ENCODE measurements at regions not wholly inside any gene's neighbourhood (a gene's known extent, or its start where the extent isn't known, plus 50 kb on each side); places are given as distances from the start of the nearest gene placed in this dataset.

- peak; percentile 58 for DNase-seq (ENCODE audit: low read depth)
These were observed 555.3 kb downstream of the NUF2 start for GRCh38 chr1:163877016-163877415.

- no peak for DNase-seq (ENCODE audit: low read depth)
These were observed 563.8 kb downstream of the NUF2 start for GRCh38 chr1:163885510-163885909.

- no peak for DNase-seq (ENCODE audit: low read depth)
These were observed 574.2 kb downstream of the NUF2 start for GRCh38 chr1:163896001-163896400.

DNA sequence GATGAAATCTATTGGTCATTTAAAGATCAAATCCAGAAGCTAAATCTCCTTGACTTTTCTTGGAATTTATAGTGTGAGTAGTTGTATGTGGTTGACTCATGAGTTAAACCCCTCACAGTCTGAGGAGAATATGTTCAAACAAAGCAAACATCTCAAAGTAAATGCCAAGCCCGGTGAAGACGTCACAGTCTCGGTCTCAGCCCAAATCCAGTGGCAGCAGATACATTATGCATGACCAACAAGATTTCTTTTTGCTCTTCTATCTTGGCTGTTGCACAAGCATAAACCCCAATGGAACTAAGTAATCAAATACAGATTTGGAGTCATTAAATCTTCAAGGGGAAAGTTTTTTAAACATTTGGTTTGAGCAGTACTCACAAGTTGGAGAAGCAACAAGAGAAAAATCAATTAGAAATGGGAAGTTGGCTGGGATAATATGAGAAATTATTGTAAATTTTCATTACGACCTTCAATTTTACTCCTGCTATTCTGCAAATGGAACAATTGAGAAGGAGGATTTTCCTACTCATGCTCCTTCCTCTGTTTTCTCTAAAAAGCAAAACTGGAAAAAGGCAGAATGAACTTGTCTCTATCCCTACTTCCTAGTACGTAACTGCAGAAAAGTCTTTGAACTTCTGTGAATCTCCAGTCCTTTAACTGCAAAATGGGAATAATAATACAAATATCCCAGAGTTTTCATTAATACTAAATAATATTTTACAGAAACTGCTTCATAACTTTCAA, 575.8 kb downstream of the NUF2 start:
- DNase-seq (ENCODE audit: low read depth): peak; percentile 85

- DNase-seq (ENCODE audit: low read depth): no peak
These were observed 584.5 kb downstream of the NUF2 start for GRCh38 chr1:163906283-163906682.

GRCh38 chr1:163912170-163912884, 590.6 kb downstream of the NUF2 start:
- DNase-seq (ENCODE audit: low read depth): peak; percentile 33

GRCh38 chr1:163914785-163915413, 593.1 kb downstream of the NUF2 start:
- no peak for DNase-seq (ENCODE audit: low read depth)

DNA sequence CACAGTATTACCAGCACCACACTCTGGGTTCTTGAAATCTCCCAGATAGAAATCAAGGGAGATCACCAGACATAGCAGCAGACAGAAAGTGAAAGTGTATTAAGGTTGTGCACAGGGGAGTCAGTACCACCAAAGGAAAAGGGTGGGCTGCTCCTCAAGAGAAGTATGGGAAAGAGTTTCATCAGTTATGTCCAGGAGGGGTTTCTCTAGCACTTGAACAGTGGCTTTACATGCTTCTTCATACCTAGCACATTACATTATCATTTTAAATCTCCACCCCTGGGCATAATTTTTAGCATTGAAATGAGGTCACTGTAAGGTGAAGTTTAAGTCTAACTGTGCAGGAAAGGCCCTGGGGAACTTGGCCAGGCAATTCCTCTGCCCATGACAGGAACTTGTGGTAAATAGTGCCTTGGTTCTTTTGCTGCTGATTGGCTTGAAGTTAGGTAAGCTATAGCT, 601.0 kb downstream of the NUF2 start:
- DNase-seq (ENCODE audit: low read depth): no peak

GRCh38 chr1:163924041-163924440, 602.3 kb downstream of the NUF2 start:
- DNase-seq (ENCODE audit: low read depth): no peak

- DNase-seq (ENCODE audit: low read depth): no peak
These were observed 605.7 kb downstream of the NUF2 start for GRCh38 chr1:163927493-163927892.

GRCh38 chr1:163928069-163928468, 606.3 kb downstream of the NUF2 start:
- DNase-seq (ENCODE audit: low read depth): no peak

DNA sequence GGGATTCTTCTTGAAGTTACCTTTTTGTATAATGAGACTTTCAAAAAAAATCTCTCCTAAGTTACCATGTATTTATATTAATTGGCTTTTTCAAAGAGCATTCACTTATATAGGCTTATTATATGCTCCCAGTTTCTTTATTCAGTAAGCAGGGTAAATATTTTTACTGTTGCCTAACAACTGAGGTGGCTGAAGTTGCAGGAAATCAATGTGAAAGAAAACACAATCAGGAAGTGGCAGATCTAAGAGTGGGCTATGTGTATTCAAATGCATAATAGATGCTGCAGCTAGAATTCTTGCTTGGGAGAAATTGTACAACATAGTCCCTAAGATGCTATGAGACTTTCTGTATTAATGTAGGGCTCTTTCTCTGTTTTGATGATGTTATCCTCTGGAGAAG, 606.9 kb downstream of the NUF2 start:
- DNase-seq (ENCODE audit: low read depth): no peak

DNA sequence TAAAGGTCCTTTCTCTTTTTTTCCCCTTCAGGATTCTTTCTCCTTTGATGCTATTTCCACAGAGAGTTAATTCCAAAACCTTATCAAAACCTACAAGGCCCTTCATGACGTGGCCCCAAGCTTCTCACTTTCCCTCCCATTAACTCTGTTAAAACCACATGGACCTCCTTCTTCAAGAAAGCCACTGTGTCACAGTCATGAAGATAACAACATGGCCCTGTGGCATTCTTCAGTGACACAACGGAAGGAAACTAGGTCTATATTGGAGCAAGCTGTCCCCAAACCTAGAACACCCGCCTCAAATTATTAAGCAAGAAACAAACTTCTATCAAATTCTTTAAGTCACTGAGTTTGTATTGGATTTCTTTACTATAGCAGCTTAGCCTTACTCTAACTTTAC, 611.1 kb downstream of the NUF2 start:
- DNase-seq (ENCODE audit: low read depth): no peak

GRCh38 chr1:163933437-163933836, 611.7 kb downstream of the NUF2 start:
- no peak for DNase-seq (ENCODE audit: low read depth)

DNA sequence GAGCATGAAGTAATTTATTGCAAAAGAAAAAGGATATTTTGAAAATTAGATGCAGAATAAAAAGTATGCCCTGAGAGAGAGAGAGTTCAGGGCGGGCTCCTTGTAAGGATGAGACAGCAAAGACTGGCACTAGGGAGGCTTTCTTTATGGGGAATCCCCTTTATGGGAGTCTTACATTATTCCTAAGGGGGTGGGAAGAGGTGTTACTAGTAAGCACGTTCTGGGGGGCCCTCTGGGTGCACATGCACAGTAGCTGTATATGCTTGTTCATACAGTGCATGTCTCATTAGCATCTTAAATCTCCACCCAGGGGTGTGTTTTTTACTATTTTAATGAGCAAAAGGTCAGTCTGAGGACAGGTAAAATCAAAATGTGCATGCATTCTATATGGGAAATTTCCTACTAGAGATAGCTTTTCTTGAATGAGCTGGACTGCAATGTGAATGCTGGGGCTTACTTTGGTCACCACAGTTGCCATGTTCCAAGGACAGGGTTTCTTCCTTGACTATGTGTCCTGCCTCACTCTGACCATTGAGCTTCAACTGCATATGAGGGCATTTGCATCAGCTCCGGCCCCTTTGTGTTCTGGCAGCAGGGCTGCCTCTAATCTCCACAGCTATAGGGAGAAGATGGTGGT, 614.1 kb downstream of the NUF2 start:
- DNase-seq (ENCODE audit: low read depth): no peak

DNA sequence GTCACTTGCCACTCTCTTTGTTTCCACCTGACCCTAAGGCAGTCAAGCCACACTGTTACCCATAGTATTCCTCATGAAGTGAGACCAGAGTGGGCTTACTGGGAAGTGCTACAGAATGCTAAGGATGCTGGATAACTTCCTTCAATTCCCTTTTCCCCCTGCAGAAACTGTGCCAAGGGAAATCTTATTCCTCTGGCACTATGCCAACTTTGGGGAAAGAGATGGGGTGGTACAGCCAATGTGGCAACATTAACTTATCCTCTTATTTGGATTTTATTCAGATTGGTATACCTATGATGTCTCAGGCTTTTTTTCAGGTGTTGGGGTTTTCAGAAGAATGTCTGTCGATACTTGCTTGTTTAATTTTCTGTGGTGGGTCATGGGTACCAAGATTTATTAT, 599.4 kb upstream of the PBX1 start:
- DNase-seq (ENCODE audit: low read depth): no peak

DNA sequence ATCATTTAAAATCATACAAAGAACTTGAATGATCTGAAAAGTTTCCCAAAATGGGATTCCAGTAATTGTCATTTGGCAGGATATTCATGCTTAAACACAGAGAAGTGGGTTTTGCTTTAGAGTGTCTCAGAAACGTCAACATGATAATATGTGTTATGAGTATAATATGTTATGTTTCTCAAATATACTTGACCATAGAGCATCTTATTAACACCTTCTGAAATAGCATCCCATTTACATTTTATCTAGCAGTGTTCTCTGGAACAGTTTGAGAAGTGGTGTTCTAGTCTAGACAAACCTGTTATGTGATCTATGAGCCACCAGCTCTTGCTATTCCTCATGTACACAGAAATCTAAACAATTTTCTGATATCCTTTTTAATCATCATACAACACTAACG, 588.8 kb upstream of the PBX1 start:
- no peak for DNase-seq (ENCODE audit: low read depth)

- no peak for DNase-seq (ENCODE audit: low read depth)
These were observed 588.3 kb upstream of the PBX1 start for GRCh38 chr1:163970699-163971098.

GRCh38 chr1:163973586-163973985, 585.4 kb upstream of the PBX1 start:
- DNase-seq (ENCODE audit: low read depth): no peak

GRCh38 chr1:163974120-163974519, 584.9 kb upstream of the PBX1 start:
- DNase-seq (ENCODE audit: low read depth): no peak

- no peak for DNase-seq (ENCODE audit: low read depth)
These were observed 578.6 kb upstream of the PBX1 start for GRCh38 chr1:163980394-163980793.

DNA sequence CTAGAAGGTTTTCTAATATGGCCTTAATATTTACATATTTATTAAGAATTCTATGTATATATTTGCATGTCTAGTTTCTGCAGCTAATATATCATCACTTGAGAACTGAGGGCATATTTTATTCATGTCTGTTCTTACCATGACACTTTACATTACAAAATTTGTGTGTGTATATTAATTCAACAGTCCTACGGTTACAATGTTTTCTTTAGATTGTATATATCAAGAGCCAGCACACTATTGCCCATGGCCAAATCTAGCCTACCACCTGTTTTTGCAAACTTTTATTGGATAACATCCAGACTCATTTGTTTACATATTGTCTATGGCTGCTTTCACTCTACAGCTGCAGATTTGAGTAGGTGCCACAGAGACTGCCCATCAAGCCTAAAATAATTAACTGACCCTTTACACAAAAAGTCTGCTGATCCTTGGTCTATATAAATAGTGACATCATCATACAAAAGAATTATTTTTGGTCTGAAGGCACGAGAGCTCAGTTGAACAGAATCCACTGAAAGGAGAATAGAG, 577.4 kb upstream of the PBX1 start:
- no peak for DNase-seq (ENCODE audit: low read depth)
